ENCODE measurements at regions not wholly inside any gene's neighbourhood (a gene's known extent, or its start where the extent isn't known, plus 50 kb on each side); places are given as distances from the start of the nearest gene placed in this dataset.

- H3K4me1 ChIP-seq (ENCODE audit: insufficient read depth, low read length, poor library complexity, severe bottlenecking), result peaks cover 4% of the 10 kb centered on the region
- ChIA-PET CTCF (no interaction called here), POLR2A (ENCODE audit: low non-redundant PET) (no interaction called here)
- no peak for DNase-seq (ENCODE audit: low spot score)
- intact Hi-C loops (cut with micrococcal nuclease; ENCODE audit: unreplicated experiment), result no loop called here
- H3K4me3 ChIP-seq (ENCODE audit: low read depth, low read length, poor library complexity, severe bottlenecking), result no peak overlapping the region
- TF ChIP-seq CTCF (conservative IDR thresholded peaks at IDR 0.05; ENCODE audit: low read depth, low read length), result no peak
- no peak for TF ChIP-seq EZH2 (IDR thresholded peaks at IDR 0.05; ENCODE audit: borderline replicate concordance, low read depth, low read length, poor library complexity, severe bottlenecking)
- no TSS peak for BruUV-seq (replicated peaks)
- H3K27ac ChIP-seq (ENCODE audit: low read depth, low read length, poor library complexity, severe bottlenecking), result no peak overlapping the region
- H3K27me3 ChIP-seq (replicated peaks; ENCODE audit: insufficient read depth, low read depth, low read length, poor library complexity), result peaks cover 3% of the 10 kb centered on the region
- no peaks in the 10 kb centered on the region for H3K36me3 ChIP-seq (ENCODE audit: insufficient read depth, low read length, poor library complexity, severe bottlenecking)
- H3K9me3 ChIP-seq (ENCODE audit: low read depth, low read length, poor library complexity, severe bottlenecking), result no peaks in the 10 kb centered on the region
Observed at GRCh38 chr4:181004056-181004455, 1239.1 kb upstream of the TENM3 start.

- H3K27ac ChIP-seq (ENCODE audit: low read depth, low read length, poor library complexity, severe bottlenecking), result no peak overlapping the region
- peaks cover 4% of the 10 kb centered on the region for H3K4me1 ChIP-seq (ENCODE audit: insufficient read depth, low read length, poor library complexity, severe bottlenecking)
- POLR2A ChIA-PET (ENCODE audit: low non-redundant PET), result no interaction called here
- intact Hi-C loops (cut with micrococcal nuclease; ENCODE audit: unreplicated experiment), result no loop called here
- no peaks in the 10 kb centered on the region for H3K36me3 ChIP-seq (ENCODE audit: insufficient read depth, low read length, poor library complexity, severe bottlenecking)
- CTCF ChIA-PET, result no interaction called here
- no TSS peak for BruUV-seq (replicated peaks)
- no peak for TF ChIP-seq EZH2 (IDR thresholded peaks at IDR 0.05; ENCODE audit: borderline replicate concordance, low read depth, low read length, poor library complexity, severe bottlenecking)
- TF ChIP-seq CTCF (conservative IDR thresholded peaks at IDR 0.05; ENCODE audit: low read depth, low read length), result no peak
- peak overlapping the region; percentile 35 for H3K4me3 ChIP-seq (ENCODE audit: low read depth, low read length, poor library complexity, severe bottlenecking)
- H3K9me3 ChIP-seq (ENCODE audit: low read depth, low read length, poor library complexity, severe bottlenecking), result no peaks in the 10 kb centered on the region
- H3K27me3 ChIP-seq (replicated peaks; ENCODE audit: insufficient read depth, low read depth, low read length, poor library complexity), result peaks cover 3% of the 10 kb centered on the region
- DNase-seq (ENCODE audit: low spot score), result peak; percentile 10
Observed at GRCh38 chr4:181006499-181007260, 1236.5 kb upstream of the TENM3 start.

- Histone ChIP-seq H3K36me3 (ENCODE audit: insufficient read depth, low read length, poor library complexity, severe bottlenecking) (no peaks in the 10 kb centered on the region), H3K9me3 (ENCODE audit: low read depth, low read length, poor library complexity, severe bottlenecking) (no peaks in the 10 kb centered on the region), H3K4me1 (ENCODE audit: insufficient read depth, low read length, poor library complexity, severe bottlenecking) (peaks cover 4% of the 10 kb centered on the region), H3K27ac (ENCODE audit: low read depth, low read length, poor library complexity, severe bottlenecking) (no peak overlapping the region), H3K4me3 (ENCODE audit: low read depth, low read length, poor library complexity, severe bottlenecking) (peak overlapping the region; percentile 35), H3K27me3 (replicated peaks; ENCODE audit: insufficient read depth, low read depth, low read length, poor library complexity) (peaks cover 3% of the 10 kb centered on the region)
- CTCF ChIA-PET, result no interaction called here
- TF ChIP-seq CTCF (conservative IDR thresholded peaks at IDR 0.05; ENCODE audit: low read depth, low read length) (no peak), EZH2 (IDR thresholded peaks at IDR 0.05; ENCODE audit: borderline replicate concordance, low read depth, low read length, poor library complexity, severe bottlenecking) (no peak)
- peak; percentile 17 for DNase-seq (ENCODE audit: low spot score)
- POLR2A ChIA-PET (ENCODE audit: low non-redundant PET), result no interaction called here
- no TSS peak for BruUV-seq (replicated peaks)
- intact Hi-C loops (cut with micrococcal nuclease; ENCODE audit: unreplicated experiment), result no loop called here
Observed at GRCh38 chr4:181007751-181008150, 1235.5 kb upstream of the TENM3 start.
